ENCODE measurements at regions not wholly inside any gene's neighbourhood (a gene's known extent, or its start where the extent isn't known, plus 50 kb on each side); places are given as distances from the start of the nearest gene placed in this dataset.

DNA sequence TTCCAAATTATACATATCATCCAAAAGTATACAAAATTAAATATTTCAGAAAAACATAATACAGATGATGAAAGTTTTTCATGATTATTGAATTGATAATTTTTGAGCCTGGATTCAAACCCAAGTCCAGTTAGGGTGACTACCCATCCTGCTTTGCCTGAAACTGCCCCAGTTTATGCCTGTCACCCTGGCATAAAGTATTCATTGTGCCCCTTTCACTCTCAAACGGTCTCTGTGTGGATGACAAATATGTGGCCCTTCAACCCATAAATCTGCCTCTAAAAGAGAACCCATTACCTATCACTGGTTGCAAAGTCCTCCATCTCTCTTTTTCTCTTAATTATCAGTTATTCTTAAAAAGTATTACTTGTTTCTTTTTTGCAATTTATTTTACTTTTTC lies 553.7 kb upstream of the JARID2 start:
- Histone ChIP-seq H3K4me3 (ENCODE audit: insufficient read depth, low read length) (no peak overlapping the region), H4K20me1 (ENCODE audit: insufficient read depth, low read length) (no peaks in the 10 kb centered on the region), H3K4me2 (ENCODE audit: insufficient read depth, low read length) (no peak overlapping the region), H3K27ac (ENCODE audit: low read depth, low read length) (no peak overlapping the region), H3K79me2 (ENCODE audit: insufficient read depth, low read length) (no peaks in the 10 kb centered on the region), H3K9me3 (ENCODE audit: low read depth, low read length) (no peaks in the 10 kb centered on the region), H3K36me3 (ENCODE audit: insufficient read depth, low read length) (no peaks in the 10 kb centered on the region), H2AFZ (ENCODE audit: low read length) (no peak overlapping the region), H3K4me1 (ENCODE audit: insufficient read depth, low read length) (no peaks in the 10 kb centered on the region), H3K27me3 (ENCODE audit: insufficient read depth, low read length) (no peaks in the 10 kb centered on the region)
- no peak for DNase-seq (ENCODE audit: insufficient read length, low spot score, missing footprints)
- no peak for TF ChIP-seq CTCF (IDR thresholded peaks at IDR 0.05; ENCODE audit: extremely low read depth, low read depth, low read length)

DNA sequence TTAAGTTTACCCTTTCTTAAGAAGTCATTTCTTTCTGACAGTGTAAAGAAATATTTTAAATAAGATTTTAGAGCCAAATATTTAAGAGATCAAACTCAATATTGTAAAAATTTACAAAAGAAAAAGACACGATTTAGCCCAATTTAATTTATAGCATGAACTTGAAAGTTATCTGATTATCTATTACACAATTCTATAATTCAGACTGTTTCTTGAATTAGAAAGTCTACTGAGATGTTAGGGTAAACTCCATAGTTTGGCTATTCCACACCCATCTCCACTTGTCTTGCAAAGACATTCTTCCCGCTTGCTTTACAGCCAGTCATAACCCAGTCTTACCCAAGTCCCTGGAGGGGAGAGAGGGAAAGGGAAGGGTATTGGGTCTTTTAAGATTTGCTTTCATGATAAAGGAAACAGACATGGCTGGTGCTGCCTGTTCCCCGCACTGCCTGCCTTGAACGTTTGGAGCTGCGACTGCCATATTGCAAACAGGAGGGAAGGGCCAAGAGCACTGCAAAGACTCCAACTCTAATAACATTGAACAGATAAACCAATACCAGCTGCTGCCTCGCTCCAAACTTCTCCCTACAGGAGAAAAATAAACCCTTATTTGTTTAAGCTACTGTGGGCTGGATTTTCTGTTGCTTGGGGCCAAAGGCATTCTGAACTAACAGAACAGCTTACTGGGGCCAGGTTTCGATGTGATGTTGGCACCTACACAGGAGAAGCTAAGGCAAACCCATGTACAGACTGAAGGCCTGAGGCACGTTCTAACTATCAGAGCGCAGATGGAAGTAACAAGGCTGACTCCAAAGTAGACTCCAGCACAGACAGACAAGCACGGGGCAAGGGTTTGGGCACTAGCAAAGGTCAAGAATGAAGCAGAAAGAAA lies 552.3 kb upstream of the JARID2 start:
- no peaks in the 10 kb centered on the region for H3K9me3 ChIP-seq (ENCODE audit: low read depth, low read length)
- no peaks in the 10 kb centered on the region for H3K27me3 ChIP-seq (ENCODE audit: insufficient read depth, low read length)
- no peaks in the 10 kb centered on the region for H3K79me2 ChIP-seq (ENCODE audit: insufficient read depth, low read length)
- no peaks in the 10 kb centered on the region for H4K20me1 ChIP-seq (ENCODE audit: insufficient read depth, low read length)
- no peak overlapping the region for H3K27ac ChIP-seq (ENCODE audit: low read depth, low read length)
- no peak overlapping the region for H2AFZ ChIP-seq (ENCODE audit: low read length)
- H3K36me3 ChIP-seq (ENCODE audit: insufficient read depth, low read length) = no peaks in the 10 kb centered on the region
- H3K4me3 ChIP-seq (ENCODE audit: insufficient read depth, low read length) = no peak overlapping the region
- TF ChIP-seq CTCF (IDR thresholded peaks at IDR 0.05; ENCODE audit: extremely low read depth, low read depth, low read length) = no peak
- H3K4me2 ChIP-seq (ENCODE audit: insufficient read depth, low read length) = no peak overlapping the region
- no peaks in the 10 kb centered on the region for H3K4me1 ChIP-seq (ENCODE audit: insufficient read depth, low read length)
- DNase-seq (ENCODE audit: insufficient read length, low spot score, missing footprints) = no peak

DNA sequence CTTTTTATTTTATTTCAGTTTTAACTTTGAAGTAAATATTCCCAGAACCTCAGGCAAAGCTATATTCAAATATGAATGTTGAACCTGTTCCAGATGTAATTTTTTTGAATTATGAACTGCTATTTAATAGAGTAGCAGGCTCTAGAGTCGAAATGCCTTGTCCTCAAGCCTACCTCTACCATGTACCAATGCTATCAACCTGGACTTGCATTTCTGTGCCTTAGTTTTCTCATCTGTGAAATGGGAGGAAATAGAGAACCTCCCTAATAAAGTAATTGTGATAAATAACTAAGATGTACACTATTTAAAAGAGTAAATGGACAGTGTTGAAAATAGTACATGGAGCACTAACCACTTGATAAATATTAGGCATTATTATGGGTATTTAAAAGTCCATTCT lies 551.6 kb upstream of the JARID2 start:
- Histone ChIP-seq H4K20me1 (ENCODE audit: insufficient read depth, low read length) (no peaks in the 10 kb centered on the region), H3K4me2 (ENCODE audit: insufficient read depth, low read length) (no peak overlapping the region), H3K36me3 (ENCODE audit: insufficient read depth, low read length) (no peaks in the 10 kb centered on the region), H3K27ac (ENCODE audit: low read depth, low read length) (no peak overlapping the region), H3K4me1 (ENCODE audit: insufficient read depth, low read length) (no peaks in the 10 kb centered on the region), H2AFZ (ENCODE audit: low read length) (no peak overlapping the region), H3K4me3 (ENCODE audit: insufficient read depth, low read length) (no peak overlapping the region), H3K27me3 (ENCODE audit: insufficient read depth, low read length) (no peaks in the 10 kb centered on the region), H3K9me3 (ENCODE audit: low read depth, low read length) (no peaks in the 10 kb centered on the region), H3K79me2 (ENCODE audit: insufficient read depth, low read length) (no peaks in the 10 kb centered on the region)
- no peak for TF ChIP-seq CTCF (IDR thresholded peaks at IDR 0.05; ENCODE audit: extremely low read depth, low read depth, low read length)
- no peak for DNase-seq (ENCODE audit: insufficient read length, low spot score, missing footprints)

- no peak overlapping the region for H3K4me2 ChIP-seq (ENCODE audit: insufficient read depth, low read length)
- DNase-seq (ENCODE audit: insufficient read length, low spot score, missing footprints) = no peak
Observed at GRCh38 chr6:14695579-14695978, 550.3 kb upstream of the JARID2 start.

More at GRCh38 chr6:14695579-14695978, 550.3 kb upstream of the JARID2 start:
- Histone ChIP-seq H3K4me1 (ENCODE audit: insufficient read depth, low read length) (no peaks in the 10 kb centered on the region), H3K4me3 (ENCODE audit: insufficient read depth, low read length) (no peak overlapping the region), H3K36me3 (ENCODE audit: insufficient read depth, low read length) (no peaks in the 10 kb centered on the region), H2AFZ (ENCODE audit: low read length) (peak overlapping the region; percentile 23), H3K79me2 (ENCODE audit: insufficient read depth, low read length) (no peaks in the 10 kb centered on the region), H3K27ac (ENCODE audit: low read depth, low read length) (no peak overlapping the region), H3K27me3 (ENCODE audit: insufficient read depth, low read length) (no peaks in the 10 kb centered on the region), H4K20me1 (ENCODE audit: insufficient read depth, low read length) (no peaks in the 10 kb centered on the region), H3K9me3 (ENCODE audit: low read depth, low read length) (no peaks in the 10 kb centered on the region)
- no peak for TF ChIP-seq CTCF (IDR thresholded peaks at IDR 0.05; ENCODE audit: extremely low read depth, low read depth, low read length)
